ENCODE measurements at regions not wholly inside any gene's neighbourhood (a gene's known extent, or its start where the extent isn't known, plus 50 kb on each side); places are given as distances from the start of the nearest gene placed in this dataset.

DNA sequence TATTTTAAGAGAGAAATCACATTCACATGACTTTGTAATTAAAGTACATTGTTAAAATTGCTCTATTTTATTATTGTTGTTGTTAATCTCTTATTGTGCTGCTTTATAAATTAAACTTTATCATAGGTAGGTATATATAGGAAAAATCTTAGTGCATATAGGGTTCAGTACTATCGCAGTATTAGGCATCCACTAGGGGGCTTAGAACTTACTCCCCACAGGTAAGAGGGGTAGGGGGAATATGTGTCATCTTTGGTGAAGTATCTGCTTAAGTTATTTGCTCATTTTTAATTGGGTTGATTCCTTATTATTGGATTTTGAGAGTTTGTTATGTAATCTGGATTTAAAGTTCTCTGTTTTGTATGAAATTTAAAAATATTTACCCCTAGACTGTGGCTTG is 385.2 kb downstream of the DUSP10 start:
- no peak overlapping the region for H3K4me3 ChIP-seq (ENCODE audit: low read depth, low read length, poor library complexity, severe bottlenecking)
- no peak overlapping the region for H3K27ac ChIP-seq (ENCODE audit: low read depth, low read length, poor library complexity, severe bottlenecking)
- POLR2A ChIA-PET = no interaction called here
- no peaks in the 10 kb centered on the region for H3K9me2 ChIP-seq (ENCODE audit: insufficient read depth, low read length)
- no peak for TF ChIP-seq EZH2phosphoT487 (IDR thresholded peaks at IDR 0.05; ENCODE audit: borderline replicate concordance, low read depth, low read length)
- TF ChIP-seq, protein P1, sequence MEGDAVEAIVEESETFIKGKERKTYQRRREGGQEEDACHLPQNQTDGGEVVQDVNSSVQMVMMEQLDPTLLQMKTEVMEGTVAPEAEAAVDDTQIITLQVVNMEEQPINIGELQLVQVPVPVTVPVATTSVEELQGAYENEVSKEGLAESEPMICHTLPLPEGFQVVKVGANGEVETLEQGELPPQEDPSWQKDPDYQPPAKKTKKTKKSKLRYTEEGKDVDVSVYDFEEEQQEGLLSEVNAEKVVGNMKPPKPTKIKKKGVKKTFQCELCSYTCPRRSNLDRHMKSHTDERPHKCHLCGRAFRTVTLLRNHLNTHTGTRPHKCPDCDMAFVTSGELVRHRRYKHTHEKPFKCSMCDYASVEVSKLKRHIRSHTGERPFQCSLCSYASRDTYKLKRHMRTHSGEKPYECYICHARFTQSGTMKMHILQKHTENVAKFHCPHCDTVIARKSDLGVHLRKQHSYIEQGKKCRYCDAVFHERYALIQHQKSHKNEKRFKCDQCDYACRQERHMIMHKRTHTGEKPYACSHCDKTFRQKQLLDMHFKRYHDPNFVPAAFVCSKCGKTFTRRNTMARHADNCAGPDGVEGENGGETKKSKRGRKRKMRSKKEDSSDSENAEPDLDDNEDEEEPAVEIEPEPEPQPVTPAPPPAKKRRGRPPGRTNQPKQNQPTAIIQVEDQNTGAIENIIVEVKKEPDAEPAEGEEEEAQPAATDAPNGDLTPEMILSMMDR (conservative IDR thresholded peaks at IDR 0.05; ENCODE audit: low read length) = peak; percentile 62
- H3K4me2 ChIP-seq (ENCODE audit: low read length) = no peak overlapping the region
- no peaks in the 10 kb centered on the region for H3K36me3 ChIP-seq (ENCODE audit: insufficient read depth, low read length)
- no peaks in the 10 kb centered on the region for H4K20me1 ChIP-seq (ENCODE audit: insufficient read depth, low read length)
- H2AFZ ChIP-seq (ENCODE audit: low read length) = no peak overlapping the region
- intact Hi-C loops (cut with micrococcal nuclease; ENCODE audit: unreplicated experiment) = no loop called here
- no peaks in the 10 kb centered on the region for H3K79me2 ChIP-seq (ENCODE audit: insufficient read depth, low read depth, low read length)
- no peak for DNase-seq (ENCODE audit: low spot score)
- no peaks in the 10 kb centered on the region for H3K4me1 ChIP-seq (ENCODE audit: insufficient read depth, low read length, poor library complexity, severe bottlenecking)
- BruUV-seq (replicated peaks) = no TSS peak
- CTCF ChIA-PET (ENCODE audit: unreplicated experiment) = no interaction called here
- H3K9me3 ChIP-seq (ENCODE audit: low read length) = no peaks in the 10 kb centered on the region

DNA sequence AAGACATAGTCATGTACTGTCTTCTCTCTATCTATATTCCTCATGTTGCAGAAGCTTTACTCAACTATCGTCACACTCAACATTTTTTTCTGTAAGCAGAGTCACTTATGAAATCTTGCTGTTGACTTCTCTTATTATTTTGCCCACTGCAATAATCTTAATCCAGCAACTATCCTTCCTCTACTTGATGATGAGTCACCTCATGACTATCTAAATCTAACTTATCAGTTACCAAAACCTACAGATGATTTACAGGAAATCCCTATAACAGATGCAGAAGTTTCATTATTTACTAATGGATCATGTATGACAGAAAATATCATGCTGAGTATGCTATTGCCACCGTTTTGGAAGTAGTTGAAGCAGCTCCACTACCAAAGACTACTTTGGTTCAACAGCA is 378.9 kb downstream of the DUSP10 start:
- Histone ChIP-seq H4K20me1 (ENCODE audit: insufficient read depth, low read length) (no peaks in the 10 kb centered on the region), H3K9me2 (ENCODE audit: insufficient read depth, low read length) (no peaks in the 10 kb centered on the region), H3K79me2 (ENCODE audit: insufficient read depth, low read depth, low read length) (no peaks in the 10 kb centered on the region), H3K36me3 (ENCODE audit: insufficient read depth, low read length) (no peaks in the 10 kb centered on the region), H3K27ac (ENCODE audit: low read depth, low read length, poor library complexity, severe bottlenecking) (no peak overlapping the region), H3K4me3 (ENCODE audit: low read depth, low read length, poor library complexity, severe bottlenecking) (no peak overlapping the region), H2AFZ (ENCODE audit: low read length) (no peak overlapping the region), H3K4me2 (ENCODE audit: low read length) (no peak overlapping the region), H3K4me1 (ENCODE audit: insufficient read depth, low read length, poor library complexity, severe bottlenecking) (no peaks in the 10 kb centered on the region), H3K9me3 (ENCODE audit: low read length) (no peaks in the 10 kb centered on the region)
- ChIA-PET POLR2A (interaction anchor here (0.7 kb wide), 1 partner anchor 160 kb away, joined by 3 read pairs; no protein-coding TSS in a partner anchor), CTCF (ENCODE audit: unreplicated experiment) (no interaction called here)
- no TSS peak for BruUV-seq (replicated peaks)
- TF ChIP-seq, protein P1 (conservative IDR thresholded peaks at IDR 0.05; ENCODE audit: low read length) = no peak
- TF ChIP-seq EZH2phosphoT487 (IDR thresholded peaks at IDR 0.05; ENCODE audit: borderline replicate concordance, low read depth, low read length) = no peak
- no peak for DNase-seq (ENCODE audit: low spot score)
- intact Hi-C loops (cut with micrococcal nuclease; ENCODE audit: unreplicated experiment) = no loop called here

DNA sequence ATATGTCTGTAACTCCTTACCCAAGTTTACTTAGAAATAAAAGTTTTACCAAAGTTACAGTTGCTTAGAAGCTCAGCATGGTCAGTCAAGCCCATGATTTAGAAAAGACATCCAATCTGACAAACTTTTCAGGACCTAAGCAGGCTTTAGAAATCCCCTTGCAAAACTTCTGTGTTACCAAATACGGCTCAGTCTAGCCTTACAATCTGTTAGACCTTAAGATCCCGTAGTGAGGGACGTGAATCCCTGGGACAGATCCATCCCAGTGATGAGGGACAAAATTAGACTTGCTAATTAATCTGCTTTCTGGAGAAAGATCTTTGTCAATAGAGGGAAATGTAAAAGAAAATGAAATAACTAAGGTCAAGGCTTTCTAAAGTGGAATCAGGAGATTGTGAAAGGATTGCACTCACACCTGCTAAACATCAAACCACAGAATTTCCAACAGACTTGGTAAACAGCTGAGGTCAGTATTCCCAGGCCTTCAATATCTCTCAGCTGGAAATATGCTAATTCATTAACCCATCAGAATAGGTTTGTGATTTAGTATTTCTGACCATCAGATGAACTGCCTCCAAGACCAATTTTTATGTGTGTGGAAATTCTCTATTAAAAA is 375.3 kb downstream of the DUSP10 start:
- Histone ChIP-seq H3K4me3 (ENCODE audit: low read depth, low read length, poor library complexity, severe bottlenecking) (no peak overlapping the region), H3K79me2 (ENCODE audit: insufficient read depth, low read depth, low read length) (no peaks in the 10 kb centered on the region), H2AFZ (ENCODE audit: low read length) (no peak overlapping the region), H3K4me1 (ENCODE audit: insufficient read depth, low read length, poor library complexity, severe bottlenecking) (no peaks in the 10 kb centered on the region), H4K20me1 (ENCODE audit: insufficient read depth, low read length) (no peaks in the 10 kb centered on the region), H3K27ac (ENCODE audit: low read depth, low read length, poor library complexity, severe bottlenecking) (no peak overlapping the region), H3K9me3 (ENCODE audit: low read length) (no peaks in the 10 kb centered on the region), H3K36me3 (ENCODE audit: insufficient read depth, low read length) (no peaks in the 10 kb centered on the region), H3K4me2 (ENCODE audit: low read length) (no peak overlapping the region), H3K9me2 (ENCODE audit: insufficient read depth, low read length) (no peaks in the 10 kb centered on the region)
- TF ChIP-seq, protein P1 (conservative IDR thresholded peaks at IDR 0.05; ENCODE audit: low read length) = no peak
- no peak for TF ChIP-seq EZH2phosphoT487 (IDR thresholded peaks at IDR 0.05; ENCODE audit: borderline replicate concordance, low read depth, low read length)
- ChIA-PET POLR2A (interaction anchor here (0.6 to 1.3 kb wide), 4 partner anchors 13 to 628 kb away, joined by 3 read pairs; no protein-coding TSS in a partner anchor), CTCF (ENCODE audit: unreplicated experiment) (no interaction called here)
- no TSS peak for BruUV-seq (replicated peaks)
- intact Hi-C loops (cut with micrococcal nuclease; ENCODE audit: unreplicated experiment) = no loop called here
- no peak for DNase-seq (ENCODE audit: low spot score)
